H9 (cell line): ENCODE measurements at regions not wholly inside any gene's neighbourhood (a gene's known extent, or its start where the extent isn't known, plus 50 kb on each side); places are given as distances from the start of the nearest gene placed in this dataset.

Experiments used
- DNase-seq: peaks from one replicate; pipeline ENCODE4 v3.0.0-alpha.2; 2017
- H2AFZ ChIP-seq: one replicate; pipeline ENCODE4 v1.6.1; 2013; ENCODE audit warnings: mild to moderate bottlenecking, low read length, control low read depth, moderate library complexity
- H2AK5ac ChIP-seq: 2 replicates; pipeline ENCODE4 v1.6.1; 2013; ENCODE audit warnings: low read length, control low read depth, mixed read lengths; ENCODE audit not compliant: insufficient read length
- H2BK120ac ChIP-seq: one replicate; pipeline ENCODE4 v1.6.1; 2013; ENCODE audit warnings: low read depth, mild to moderate bottlenecking, low read length, control low read depth, inconsistent platforms; ENCODE audit not compliant: poor library complexity, severe bottlenecking
- H2BK12ac ChIP-seq: 2 replicates; pipeline ENCODE4 v1.6.1; 2013; ENCODE audit warnings: low read length, control low read depth, mixed read lengths, low read depth; ENCODE audit not compliant: insufficient read length
- H2BK15ac ChIP-seq: 2 replicates; pipeline ENCODE4 v1.6.1; 2013; ENCODE audit warnings: low read depth, low read length, control low read depth
- H2BK20ac ChIP-seq: one replicate; pipeline ENCODE4 v1.6.1; 2013; ENCODE audit warnings: low read depth, mild to moderate bottlenecking, low read length, control low read depth, inconsistent platforms; ENCODE audit not compliant: poor library complexity, severe bottlenecking
- H2BK5ac ChIP-seq: 2 replicates; pipeline ENCODE4 v1.6.1; 2013; ENCODE audit warnings: low read length, control low read depth, mixed read lengths; ENCODE audit not compliant: insufficient read length
- H3K14ac ChIP-seq: 2 replicates; pipeline ENCODE4 v1.6.1; 2013; ENCODE audit warnings: low read length, control low read depth; ENCODE audit not compliant: insufficient read depth
- H3K18ac ChIP-seq: 2 replicates; pipeline ENCODE4 v1.6.1; 2013; ENCODE audit warnings: low read depth, mild to moderate bottlenecking, mixed read lengths, low read length, control low read depth; ENCODE audit not compliant: insufficient read length
- H3K23ac ChIP-seq: 2 replicates; pipeline ENCODE4 v1.6.1; 2013; ENCODE audit warnings: low read length, control low read depth, mixed read lengths, low read depth; ENCODE audit not compliant: insufficient read length
- H3K23me2 ChIP-seq: 2 replicates; pipeline ENCODE4 v1.6.1; 2013; ENCODE audit warnings: low read depth, mild to moderate bottlenecking, mixed read lengths, low read length, control low read depth; ENCODE audit not compliant: insufficient read length, poor library complexity, severe bottlenecking
- H3K27ac ChIP-seq: 2 replicates; pipeline ENCODE4 v1.5.1; 2013; ENCODE audit warnings: low read length, control low read depth, mixed read lengths, low read depth; ENCODE audit not compliant: insufficient read length
- H3K27me3 ChIP-seq: 2 replicates; pipeline ENCODE4 v1.6.1; 2013; ENCODE audit warnings: low read length, control low read depth, inconsistent platforms; ENCODE audit not compliant: insufficient read depth
- H3K4ac ChIP-seq: 2 replicates; pipeline ENCODE4 v1.6.1; 2013; ENCODE audit warnings: low read depth, mild to moderate bottlenecking, control low read depth, inconsistent platforms, low read length, moderate library complexity
- H3K4me1 ChIP-seq: 2 replicates; pipeline ENCODE4 v1.6.1; 2013; ENCODE audit warnings: low read length, control low read depth, inconsistent platforms; ENCODE audit not compliant: insufficient read depth
- H3K4me2 ChIP-seq: 2 replicates; pipeline ENCODE4 v1.6.1; 2013; ENCODE audit warnings: low read length, control low read depth, mixed read lengths; ENCODE audit not compliant: insufficient read length, insufficient read depth
- H3K56ac ChIP-seq: 2 replicates; pipeline ENCODE4 v1.6.1; 2013; ENCODE audit warnings: low read depth, mild to moderate bottlenecking, mixed read lengths, low read length, control low read depth; ENCODE audit not compliant: insufficient read length
- H3K79me1 ChIP-seq: 2 replicates; pipeline ENCODE4 v1.6.1; 2013; ENCODE audit warnings: low read depth, mild to moderate bottlenecking, moderate library complexity, low read length, control low read depth, inconsistent platforms; ENCODE audit not compliant: insufficient read depth, poor library complexity, severe bottlenecking
- H3K79me2 ChIP-seq: 2 replicates; pipeline ENCODE4 v1.6.1; 2013; ENCODE audit warnings: low read length, control low read depth, inconsistent platforms; ENCODE audit not compliant: insufficient read depth
- H3K9ac ChIP-seq: 2 replicates; pipeline ENCODE4 v1.6.1; 2013; ENCODE audit warnings: low read length, control low read depth, mixed read lengths; ENCODE audit not compliant: insufficient read length; ENCODE audit errors: extremely low read depth
- H3K9me3 ChIP-seq: one replicate; pipeline ENCODE4 v1.6.1; 2013; ENCODE audit warnings: low read depth, low read length, inconsistent platforms; ENCODE audit not compliant: control insufficient read depth
- H3T11ph ChIP-seq: one replicate; pipeline ENCODE4 v1.6.1; 2013; ENCODE audit warnings: mild to moderate bottlenecking, low read length, control low read depth, inconsistent platforms
- H4K20me1 ChIP-seq: one replicate; pipeline ENCODE4 v1.6.1; 2013; ENCODE audit not compliant: control insufficient read depth, insufficient read length, insufficient read depth
- H4K5ac ChIP-seq: 2 replicates; pipeline ENCODE4 v1.6.1; 2013; ENCODE audit warnings: low read depth, mild to moderate bottlenecking, mixed read lengths, low read length, control low read depth; ENCODE audit not compliant: insufficient read length
- H4K8ac ChIP-seq: replicated peaks from 2 replicates; pipeline ENCODE4 v1.6.1; 2013; ENCODE audit warnings: low read length, control low read depth, mixed read lengths, low read depth; ENCODE audit not compliant: insufficient read length
- H4K91ac ChIP-seq: 2 replicates; pipeline ENCODE4 v1.6.1; 2013; ENCODE audit warnings: low read depth, mild to moderate bottlenecking, moderate library complexity, mixed read lengths, low read length, control low read depth; ENCODE audit not compliant: insufficient read length
- H3K27ac Mint-ChIP-seq, 3 experiments: 2 replicates in 2 of 3; 3 replicates in 1 of 3; pipeline ENCODE4 v1.8.0; 2020 to 2021; ENCODE audit warnings: mixed read lengths in 3 of 3, mild to moderate bottlenecking in 1 of 3, moderate library complexity in 1 of 3
- H3K27me3 Mint-ChIP-seq: 2 replicates; pipeline ENCODE4 v1.8.0; 2021; ENCODE audit warnings: low read depth, mild to moderate bottlenecking, moderate library complexity, mixed read lengths
- H3K36me3 Mint-ChIP-seq, 3 experiments: 2 replicates in 2 of 3; 3 replicates in 1 of 3; pipeline ENCODE4 v1.8.0; 2020 to 2021; ENCODE audit warnings: low read depth in 3 of 3, mixed read lengths in 3 of 3; ENCODE audit not compliant: insufficient read depth in 1 of 3
- H3K4me1 Mint-ChIP-seq, 2 experiments: 2 replicates each; pipeline ENCODE4 v1.8.0; 2020; ENCODE audit warnings: mixed read lengths in 2 of 2
- H3K4me3 Mint-ChIP-seq, 2 experiments: 2 replicates in 1 of 2; 3 replicates in 1 of 2; pipeline ENCODE4 v1.8.0; 2020 to 2021; ENCODE audit warnings: mild to moderate bottlenecking in 2 of 2, mixed read lengths in 2 of 2, moderate library complexity in 1 of 2
- H3K9me3 Mint-ChIP-seq, 2 experiments: 2 replicates in 1 of 2; 3 replicates in 1 of 2; pipeline ENCODE4 v1.8.0; 2020; ENCODE audit warnings: mild to moderate bottlenecking in 2 of 2, mixed read lengths in 2 of 2, moderate library complexity in 1 of 2
- CTCF ChIP-seq: fragments of 200-600 bp; sonication (generic); conservative IDR thresholded peaks from 3 replicates; pipeline ENCODE4 v1.8.0; 2021; ENCODE audit warnings: antibody characterized with exemption, mild to moderate bottlenecking
- WGBS: extraction: QIAGEN DNeasy Blood & Tissue Kit; methylation state at CpG from one replicate; pipeline ENCODE4 v1.1.7; 2013; ENCODE audit warnings: missing lambda C conversion rate, low lambda C conversion rate, mixed read lengths; ENCODE audit not compliant: insufficient read length; ENCODE audit errors: extremely low coverage; 5-methylcytosine and 5-hydroxymethylcytosine counted together

- TF ChIP-seq CTCF: no peak
- Mint-ChIP-seq H3K4me3 (no peak overlapping the region), H3K27me3 (peaks cover 2% of the 10 kb centered on the region; the same call in 1 of the 2 replicates), H3K4me1 (peaks cover under 1 to 4% of the 10 kb centered on the region in 2 experiments; a peak in 3 of 4 replicates), H3K36me3 (no peaks in the 10 kb centered on the region; a peak in 1 of 7 replicates), H3K9me3 (no peaks in the 10 kb centered on the region), H3K27ac (no peak overlapping the region)
- Histone ChIP-seq H3K23ac (no peak overlapping the region), H2BK120ac (no peak overlapping the region), H4K91ac (no peak overlapping the region), H3K18ac (no peak overlapping the region), H3K9ac (no peak overlapping the region), H3K27ac (no peak overlapping the region), H3K9me3 (no peaks in the 10 kb centered on the region), H3K4ac (no peak overlapping the region), H4K20me1 (no peaks in the 10 kb centered on the region), H3K14ac (no peak overlapping the region), H3K4me2 (no peak overlapping the region), H3K79me2 (no peaks in the 10 kb centered on the region), H3K79me1 (no peaks in the 10 kb centered on the region), H3K23me2 (no peaks in the 10 kb centered on the region), H2AK5ac (no peak overlapping the region), H2BK15ac (no peak overlapping the region), H2BK12ac (no peak overlapping the region), H3K56ac (no peak overlapping the region), H3K27me3 (no peaks in the 10 kb centered on the region), H4K8ac (no peak overlapping the region), H3T11ph (no peak overlapping the region), H2BK5ac (no peak overlapping the region), H2AFZ (no peak overlapping the region), H2BK20ac (no peak overlapping the region), H3K4me1 (no peaks in the 10 kb centered on the region), H4K5ac (no peak overlapping the region)
- WGBS: no CpG with 5 or more reads among the region's 2 CpGs
- no peak for DNase-seq
These were observed 289.1 kb downstream of the ETS1 start for GRCh38 chr11:128298271-128298670.
